Upper lobe of right lung (tissue), 1 donor: ENCODE measurements at regions not wholly inside any gene's neighbourhood (a gene's known extent, or its start where the extent isn't known, plus 50 kb on each side); places are given as distances from the start of the nearest gene placed in this dataset.

Experiments used
- ATAC-seq: fragments of 200-7000 bp; cut with Tn5 transposase; one replicate; pipeline ENCODE4 v1.9.1; 2020; ENCODE audit warnings: mild to moderate bottlenecking, moderate library complexity
- DNase-seq: peaks from one replicate; pipeline ENCODE4 v3.0.0-alpha.2; 2020
- H3K27ac ChIP-seq: fragments of 200-600 bp; one replicate; pipeline ENCODE4 v1.8.0; 2022
- H3K27me3 ChIP-seq: fragments of 200-600 bp; one replicate; pipeline ENCODE4 v1.8.0; 2022; ENCODE audit warnings: mild to moderate bottlenecking
- H3K36me3 ChIP-seq: fragments of 200-600 bp; one replicate; pipeline ENCODE4 v1.8.0; 2022
- H3K4me1 ChIP-seq: fragments of 200-600 bp; one replicate; pipeline ENCODE4 v1.8.0; 2022
- H3K4me3 ChIP-seq: fragments of 200-600 bp; one replicate; pipeline ENCODE4 v1.8.0; 2022; ENCODE audit warnings: mild to moderate bottlenecking
- H3K9me3 ChIP-seq: fragments of 200-600 bp; one replicate; pipeline ENCODE4 v1.8.0; 2022
- intact Hi-C: fragments of 100-400 bp; cut with DNase I; formaldehyde crosslinking; loops from one replicate; pipeline ENCODE4 v1.11.0; 2022
- TF ChIP-seq, protein P1 (sequence below): fragments of 200-600 bp; IDR thresholded peaks from one replicate; pipeline ENCODE4 v1.8.0; 2022; ENCODE audit warnings: antibody characterized with exemption
- donor health status: DM: no; HTN: yes; CAD: no; lungs with severe emphysema.

- H3K4me3 ChIP-seq, result no peak overlapping the region
- no peaks in the 10 kb centered on the region for H3K36me3 ChIP-seq
- ATAC-seq (peak; percentile 17), DNase-seq (no peak)
- TF ChIP-seq, protein P1, sequence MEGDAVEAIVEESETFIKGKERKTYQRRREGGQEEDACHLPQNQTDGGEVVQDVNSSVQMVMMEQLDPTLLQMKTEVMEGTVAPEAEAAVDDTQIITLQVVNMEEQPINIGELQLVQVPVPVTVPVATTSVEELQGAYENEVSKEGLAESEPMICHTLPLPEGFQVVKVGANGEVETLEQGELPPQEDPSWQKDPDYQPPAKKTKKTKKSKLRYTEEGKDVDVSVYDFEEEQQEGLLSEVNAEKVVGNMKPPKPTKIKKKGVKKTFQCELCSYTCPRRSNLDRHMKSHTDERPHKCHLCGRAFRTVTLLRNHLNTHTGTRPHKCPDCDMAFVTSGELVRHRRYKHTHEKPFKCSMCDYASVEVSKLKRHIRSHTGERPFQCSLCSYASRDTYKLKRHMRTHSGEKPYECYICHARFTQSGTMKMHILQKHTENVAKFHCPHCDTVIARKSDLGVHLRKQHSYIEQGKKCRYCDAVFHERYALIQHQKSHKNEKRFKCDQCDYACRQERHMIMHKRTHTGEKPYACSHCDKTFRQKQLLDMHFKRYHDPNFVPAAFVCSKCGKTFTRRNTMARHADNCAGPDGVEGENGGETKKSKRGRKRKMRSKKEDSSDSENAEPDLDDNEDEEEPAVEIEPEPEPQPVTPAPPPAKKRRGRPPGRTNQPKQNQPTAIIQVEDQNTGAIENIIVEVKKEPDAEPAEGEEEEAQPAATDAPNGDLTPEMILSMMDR, result no peak
- no peaks in the 10 kb centered on the region for H3K4me1 ChIP-seq
- intact Hi-C loops, result no loop called here
- no peaks in the 10 kb centered on the region for H3K27me3 ChIP-seq
- no peak overlapping the region for H3K27ac ChIP-seq
- H3K9me3 ChIP-seq, result no peaks in the 10 kb centered on the region
Measured at GRCh38 chr10:117860135-117860534, 186.6 kb downstream of the RAB11FIP2 start.

- H3K36me3 ChIP-seq, result no peaks in the 10 kb centered on the region
- no peak overlapping the region for H3K27ac ChIP-seq
- H3K27me3 ChIP-seq, result no peaks in the 10 kb centered on the region
- ATAC-seq, result peak; percentile 22
- H3K4me1 ChIP-seq, result no peaks in the 10 kb centered on the region
- no peaks in the 10 kb centered on the region for H3K9me3 ChIP-seq
- TF ChIP-seq, protein P1, result no peak
- no peak overlapping the region for H3K4me3 ChIP-seq
- intact Hi-C loops, result no loop called here
- no peak for DNase-seq
Measured at GRCh38 chr10:117860823-117861222, 185.9 kb downstream of the RAB11FIP2 start.

DNA sequence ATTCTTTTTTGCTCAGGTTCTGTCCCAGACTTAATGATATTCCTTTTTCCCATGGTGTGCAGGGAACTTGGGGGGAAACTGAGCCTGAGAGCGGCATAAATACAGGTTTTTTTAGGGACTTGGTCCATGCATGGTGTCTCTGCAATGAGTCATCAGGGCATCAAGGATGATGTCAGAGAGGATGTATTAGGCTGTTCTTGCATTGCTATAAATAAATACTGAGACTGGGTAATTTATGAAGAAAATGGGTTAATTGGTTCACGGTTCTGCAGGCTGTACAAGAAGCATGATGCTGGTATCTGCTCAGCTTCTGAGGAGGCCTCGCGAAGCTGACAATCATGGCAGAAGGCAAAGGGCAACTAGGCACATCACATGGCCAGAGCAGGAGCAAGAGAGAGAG is 185.4 kb downstream of the RAB11FIP2 start:
- Histone ChIP-seq H3K27me3 (no peaks in the 10 kb centered on the region), H3K36me3 (no peaks in the 10 kb centered on the region), H3K4me3 (no peak overlapping the region), H3K27ac (no peak overlapping the region), H3K9me3 (no peaks in the 10 kb centered on the region), H3K4me1 (no peaks in the 10 kb centered on the region)
- intact Hi-C loops, result no loop called here
- ATAC-seq (no peak), DNase-seq (no peak)
- TF ChIP-seq, protein P1, result no peak

- Histone ChIP-seq H3K4me3 (no peak overlapping the region), H3K9me3 (no peaks in the 10 kb centered on the region), H3K27me3 (no peaks in the 10 kb centered on the region), H3K36me3 (no peaks in the 10 kb centered on the region), H3K4me1 (no peaks in the 10 kb centered on the region), H3K27ac (no peak overlapping the region)
- intact Hi-C loops, result no loop called here
- TF ChIP-seq, protein P1, result no peak
- ATAC-seq (no peak), DNase-seq (no peak)
Measured at GRCh38 chr10:117863771-117864170, 183.0 kb downstream of the RAB11FIP2 start.

DNA sequence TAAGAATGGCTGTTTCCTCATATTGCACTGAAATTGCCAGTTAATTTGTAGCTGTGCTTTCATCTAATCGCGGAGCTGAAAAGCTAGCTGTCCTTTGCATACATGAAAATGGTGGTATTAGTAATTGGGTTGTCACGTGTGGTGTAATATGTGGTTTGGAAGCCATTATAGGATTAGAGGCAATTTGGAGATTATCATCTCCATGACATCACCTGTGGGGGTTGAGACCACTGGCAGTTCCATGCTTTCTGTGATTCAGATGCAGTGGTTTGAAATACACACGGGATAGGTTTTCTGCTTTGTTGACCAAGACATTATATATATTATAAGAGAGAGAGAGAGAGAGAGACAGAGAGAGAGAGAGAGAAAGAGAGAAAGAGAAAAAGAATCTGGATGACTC is 180.8 kb downstream of the RAB11FIP2 start:
- Histone ChIP-seq H3K4me3 (no peak overlapping the region), H3K36me3 (no peaks in the 10 kb centered on the region), H3K27ac (no peak overlapping the region), H3K9me3 (no peaks in the 10 kb centered on the region), H3K27me3 (no peaks in the 10 kb centered on the region), H3K4me1 (no peaks in the 10 kb centered on the region)
- DNase-seq (no peak), ATAC-seq (no peak)
- TF ChIP-seq, protein P1, result no peak
- intact Hi-C loops, result no loop called here

DNA sequence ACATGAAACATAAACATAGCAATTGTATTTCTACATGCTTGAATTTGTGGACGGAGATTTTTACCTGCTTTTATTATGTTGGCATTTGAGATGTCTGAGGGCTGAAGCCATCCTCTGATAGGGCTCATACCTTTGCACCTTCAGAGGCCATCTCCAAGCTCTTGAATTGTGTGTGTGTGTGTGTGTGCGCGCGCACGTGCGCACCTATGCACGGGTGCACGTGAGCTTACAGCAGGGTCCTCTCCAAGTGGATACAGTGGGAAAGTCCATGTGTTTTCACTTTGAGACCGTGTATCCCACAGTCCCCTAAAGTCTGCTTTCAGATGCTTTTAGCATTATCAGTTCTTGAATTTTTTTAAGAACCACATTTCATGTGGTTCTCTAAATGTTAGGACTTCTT is 178.6 kb downstream of the RAB11FIP2 start:
- TF ChIP-seq, protein P1, result no peak

More for the DNA sequence above, 178.6 kb downstream of the RAB11FIP2 start:
- no peaks in the 10 kb centered on the region for H3K9me3 ChIP-seq
- H3K4me1 ChIP-seq, result no peaks in the 10 kb centered on the region
- DNase-seq, result no peak
- H3K27ac ChIP-seq, result no peak overlapping the region
- intact Hi-C loops, result no loop called here
- H3K4me3 ChIP-seq, result no peak overlapping the region
- H3K27me3 ChIP-seq, result no peaks in the 10 kb centered on the region
- H3K36me3 ChIP-seq, result no peaks in the 10 kb centered on the region
- ATAC-seq, result no peak
